Activated T-cell treated with anti-CD3 and anti-CD28 coated beads for 24 hours (primary cell): ENCODE measurements at regions not wholly inside any gene's neighbourhood (a gene's known extent, or its start where the extent isn't known, plus 50 kb on each side); places are given as distances from the start of the nearest gene placed in this dataset.
"Not testable (repeated sequence)": the region's sequence is repeated elsewhere in the genome, so short reads cannot be mapped to it uniquely, and the experiment has no call there.

Experiments used
- DNase-seq: peaks from one replicate; pipeline ENCODE4 v3.0.0-alpha.2; 2020; ENCODE audit warnings: low read depth

GRCh38 chr16:48680881-48681280 lies 70.9 kb upstream of the N4BP1 start:
- no peak for DNase-seq

- DNase-seq, result no peak
Observed at GRCh38 chr16:48676836-48677235, 66.9 kb upstream of the N4BP1 start.

GRCh38 chr16:48668184-48668583 lies 58.2 kb upstream of the N4BP1 start:
- not testable (repeated sequence) for DNase-seq

- no peak for DNase-seq
Observed at GRCh38 chr16:48659940-48660339, 50.0 kb upstream of the N4BP1 start.
